NCI-H1048 (cell line): ENCODE measurements at regions not wholly inside any gene's neighbourhood (a gene's known extent, or its start where the extent isn't known, plus 50 kb on each side); places are given as distances from the start of the nearest gene placed in this dataset.
"Not testable (repeated sequence)": the region's sequence is repeated elsewhere in the genome, so short reads cannot be mapped to it uniquely, and the experiment has no call there.

ENCODE experiments used
- DNase-seq: peaks from one replicate; lab custom pipeline; 2025; lab: John Stamatoyannopoulos, UW

- no peak for DNase-seq
These were observed 246.4 kb downstream of the EMX2 start for GRCh38 chr10:117788911-117789310.

DNA sequence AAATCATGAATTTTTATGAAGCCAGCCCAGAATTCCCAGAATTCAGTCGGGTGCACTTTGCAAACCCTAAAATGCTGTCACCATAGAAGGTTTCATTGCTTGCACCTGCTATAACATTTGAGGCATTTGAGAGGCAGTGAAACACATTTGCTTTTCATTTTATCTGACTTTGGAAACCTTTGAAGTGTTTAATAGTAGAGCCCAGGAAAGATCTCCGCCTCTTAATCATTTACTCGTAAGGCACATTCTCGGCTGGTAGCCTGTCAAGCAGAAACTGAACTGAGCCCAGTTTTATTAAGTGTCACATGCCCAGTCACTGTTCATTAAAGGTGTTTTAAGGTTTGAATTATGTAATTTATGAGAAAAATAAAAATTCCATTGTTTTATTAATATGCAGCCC, 247.6 kb downstream of the EMX2 start:
- no peak for DNase-seq

GRCh38 chr10:117790621-117791020, 248.1 kb downstream of the EMX2 start:
- no peak for DNase-seq

- no peak for DNase-seq
These were observed 249.7 kb downstream of the EMX2 start for GRCh38 chr10:117792214-117792613.

DNA sequence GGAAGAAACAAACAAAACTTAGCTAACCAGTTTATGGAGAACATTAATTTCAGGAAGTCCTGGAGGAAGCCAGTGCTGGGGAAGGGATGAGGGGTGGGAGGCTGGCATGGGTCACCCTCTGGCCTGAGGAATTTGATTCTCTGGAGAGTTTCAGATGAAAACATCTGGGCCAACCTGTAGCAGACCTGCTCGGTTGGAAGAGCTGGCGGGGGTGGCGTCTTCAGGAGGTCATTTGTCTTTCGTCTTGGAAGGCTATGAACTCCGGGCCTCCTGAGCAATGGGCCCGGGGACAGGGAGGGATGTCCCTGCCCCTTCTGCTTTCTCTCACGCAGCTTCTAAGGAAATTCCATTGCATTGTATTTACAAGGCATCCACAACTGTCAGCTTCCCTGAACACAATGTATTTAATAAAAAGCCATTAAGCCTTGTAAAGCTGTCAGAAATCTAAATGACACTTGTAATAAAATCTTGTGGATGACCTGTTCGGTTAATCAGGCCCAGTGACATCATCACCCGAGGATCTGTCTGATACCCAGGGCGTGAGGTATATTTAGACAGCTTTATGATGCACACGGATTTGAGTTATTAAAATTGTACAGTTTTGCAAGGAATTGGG, 250.5 kb downstream of the RAB11FIP2 start:
- no peak for DNase-seq

DNA sequence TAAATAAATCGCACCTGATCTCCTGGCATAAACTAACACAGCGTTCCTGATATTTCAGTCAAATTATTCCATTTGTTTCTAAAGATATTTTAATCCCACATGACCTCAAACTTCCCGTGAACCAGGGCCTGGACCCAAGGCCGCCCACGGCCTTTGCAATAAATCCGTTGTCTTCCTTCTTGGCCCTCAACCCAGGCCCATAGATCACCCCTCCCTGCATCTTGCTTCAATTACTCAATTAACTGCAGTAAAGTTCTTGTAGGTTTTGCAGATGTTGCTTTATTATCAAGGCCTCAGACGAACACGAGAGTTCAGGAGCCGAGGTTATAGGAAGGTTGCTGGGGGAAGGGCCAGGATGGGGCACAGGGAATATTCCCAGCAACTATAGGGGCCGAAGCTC, 249.4 kb downstream of the RAB11FIP2 start:
- DNase-seq: no peak

GRCh38 chr10:117801691-117802090, 245.1 kb downstream of the RAB11FIP2 start:
- no peak for DNase-seq

DNA sequence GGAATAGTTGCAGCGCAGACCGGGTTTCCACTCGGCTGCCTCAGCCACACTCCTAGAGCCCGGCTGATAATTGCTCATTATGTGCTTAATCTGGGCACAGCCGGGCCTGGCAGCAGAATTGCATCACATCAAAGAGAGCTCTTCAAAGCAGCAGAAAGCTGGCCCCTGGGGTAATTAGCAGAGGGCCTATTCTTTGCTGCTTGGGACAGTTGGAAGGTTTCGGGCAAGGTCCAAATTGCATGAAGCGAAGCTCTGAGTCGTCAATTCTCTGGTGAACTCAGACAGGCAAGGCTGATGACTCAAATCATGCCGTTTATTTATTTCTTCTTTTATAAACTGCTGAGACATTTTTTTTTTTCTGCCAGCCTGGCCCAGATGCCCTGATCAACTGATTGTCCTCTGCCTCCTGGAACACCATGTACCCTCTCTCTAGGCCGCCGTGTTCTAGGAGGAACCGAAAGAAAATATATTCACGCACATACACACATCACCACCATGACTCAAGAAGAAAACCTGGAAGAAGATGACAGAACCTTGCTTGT, 242.2 kb downstream of the RAB11FIP2 start:
- DNase-seq: no peak

- DNase-seq: no peak
These were observed 241.6 kb downstream of the RAB11FIP2 start for GRCh38 chr10:117805139-117805538.

GRCh38 chr10:117807441-117807840, 239.3 kb downstream of the RAB11FIP2 start:
- no peak for DNase-seq

DNA sequence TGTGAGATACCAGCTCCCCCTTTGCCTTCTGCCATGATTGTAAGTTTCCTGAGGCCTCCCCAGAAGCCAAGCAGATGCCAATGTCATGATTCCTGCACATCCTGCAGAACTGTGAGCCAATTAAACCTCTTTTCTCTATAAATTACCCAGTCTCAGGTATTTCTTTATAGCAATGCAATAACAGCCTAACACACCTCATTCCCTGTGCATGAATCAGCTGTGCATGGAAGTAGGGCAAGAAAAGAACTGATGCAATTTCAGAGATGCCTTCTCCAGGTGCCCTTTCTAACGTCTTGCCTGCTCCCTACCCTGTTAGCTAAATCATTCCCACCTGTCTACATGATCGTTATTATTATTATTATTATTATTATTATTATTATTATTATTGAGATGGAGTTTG, 230.9 kb downstream of the RAB11FIP2 start:
- not testable (repeated sequence) for DNase-seq

GRCh38 chr10:117817116-117817515, 229.6 kb downstream of the RAB11FIP2 start:
- DNase-seq: no peak

DNA sequence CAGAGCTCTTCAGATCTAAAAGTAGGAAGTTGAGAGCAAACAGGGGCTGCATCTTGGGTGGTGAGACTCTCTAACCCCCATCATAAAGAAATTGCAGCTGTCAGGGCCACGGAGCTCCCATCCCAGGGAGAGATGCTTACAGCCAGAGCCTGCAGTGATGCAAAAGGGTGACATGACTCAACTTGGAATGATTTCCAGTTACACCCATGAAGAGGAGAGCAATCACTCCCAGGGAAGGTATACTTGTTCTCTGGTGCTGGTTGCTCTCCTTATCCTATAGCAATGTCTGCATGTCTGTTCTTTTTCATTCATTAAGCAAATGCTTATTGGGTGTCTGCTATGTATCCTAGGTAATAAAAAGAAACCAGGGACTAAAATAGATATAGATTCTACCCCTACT, 228.0 kb downstream of the RAB11FIP2 start:
- no peak for DNase-seq

DNA sequence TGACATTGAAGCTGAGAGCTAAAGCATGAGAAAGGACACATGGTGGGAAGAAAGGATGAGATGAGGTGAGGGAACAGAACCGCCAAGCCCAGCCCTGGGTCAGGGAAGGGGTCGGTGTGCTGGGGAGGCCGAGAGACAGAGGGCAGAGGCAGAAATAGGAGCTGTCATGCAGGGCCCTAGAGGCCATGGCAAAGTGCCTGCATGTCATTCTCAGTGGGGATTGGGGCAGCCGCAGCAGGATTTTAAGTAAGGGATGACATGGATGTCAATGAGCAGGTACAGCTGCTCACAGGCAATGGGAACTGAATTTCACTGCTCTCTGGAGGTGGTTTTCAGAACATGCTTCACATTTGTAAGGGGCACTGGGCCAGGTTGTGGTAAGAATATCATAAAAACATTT, 227.4 kb downstream of the RAB11FIP2 start:
- no peak for DNase-seq

DNA sequence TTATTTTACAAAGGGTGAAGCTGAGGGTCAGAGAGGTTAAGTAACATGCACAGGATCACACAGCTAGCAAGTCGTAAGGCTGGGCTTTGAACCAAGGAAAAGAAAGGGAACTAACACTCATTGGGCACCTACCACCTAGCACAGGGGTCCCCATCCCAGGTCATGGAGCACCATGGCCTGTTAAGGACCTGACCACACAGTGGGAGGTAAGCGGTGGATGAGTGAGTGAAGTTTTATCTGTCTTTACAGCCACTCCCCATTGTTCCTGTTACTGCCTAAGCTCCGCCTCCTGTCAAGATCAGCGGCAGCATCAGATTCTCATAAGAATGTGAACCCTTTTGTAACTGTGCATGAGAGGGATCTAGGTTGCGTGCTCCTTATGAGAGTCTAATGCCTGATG, 222.8 kb downstream of the RAB11FIP2 start:
- DNase-seq: no peak

GRCh38 chr10:117830205-117830604, 216.5 kb downstream of the RAB11FIP2 start:
- DNase-seq: no peak

- DNase-seq: no peak
These were observed 215.9 kb downstream of the RAB11FIP2 start for GRCh38 chr10:117830787-117831212.

GRCh38 chr10:117838500-117839498, 207.9 kb downstream of the RAB11FIP2 start:
- DNase-seq: not testable (repeated sequence)

DNA sequence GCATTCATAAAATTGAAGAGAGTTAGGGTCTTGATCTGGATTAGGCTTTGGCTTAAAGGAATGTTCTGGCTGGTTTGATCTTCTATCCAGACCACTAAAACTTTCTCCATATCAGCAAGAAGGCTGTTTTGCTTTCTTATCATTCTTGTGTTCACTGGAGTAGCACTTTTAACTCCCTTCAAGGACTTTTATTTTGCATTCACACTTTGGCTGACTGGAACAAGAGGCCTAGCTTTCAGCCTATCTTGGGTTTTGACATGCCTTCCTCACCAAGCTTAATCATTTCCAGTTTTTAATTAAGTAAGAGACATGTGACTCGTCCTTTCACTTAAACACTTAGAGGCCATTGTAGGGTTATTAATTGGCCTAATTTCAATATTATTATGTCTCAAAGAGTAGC, 190.3 kb downstream of the RAB11FIP2 start:
- not testable (repeated sequence) for DNase-seq

- no peak for DNase-seq
These were observed 186.6 kb downstream of the RAB11FIP2 start for GRCh38 chr10:117860135-117860534.

- DNase-seq: no peak
These were observed 185.9 kb downstream of the RAB11FIP2 start for GRCh38 chr10:117860823-117861222.

DNA sequence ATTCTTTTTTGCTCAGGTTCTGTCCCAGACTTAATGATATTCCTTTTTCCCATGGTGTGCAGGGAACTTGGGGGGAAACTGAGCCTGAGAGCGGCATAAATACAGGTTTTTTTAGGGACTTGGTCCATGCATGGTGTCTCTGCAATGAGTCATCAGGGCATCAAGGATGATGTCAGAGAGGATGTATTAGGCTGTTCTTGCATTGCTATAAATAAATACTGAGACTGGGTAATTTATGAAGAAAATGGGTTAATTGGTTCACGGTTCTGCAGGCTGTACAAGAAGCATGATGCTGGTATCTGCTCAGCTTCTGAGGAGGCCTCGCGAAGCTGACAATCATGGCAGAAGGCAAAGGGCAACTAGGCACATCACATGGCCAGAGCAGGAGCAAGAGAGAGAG, 185.4 kb downstream of the RAB11FIP2 start:
- no peak for DNase-seq

DNA sequence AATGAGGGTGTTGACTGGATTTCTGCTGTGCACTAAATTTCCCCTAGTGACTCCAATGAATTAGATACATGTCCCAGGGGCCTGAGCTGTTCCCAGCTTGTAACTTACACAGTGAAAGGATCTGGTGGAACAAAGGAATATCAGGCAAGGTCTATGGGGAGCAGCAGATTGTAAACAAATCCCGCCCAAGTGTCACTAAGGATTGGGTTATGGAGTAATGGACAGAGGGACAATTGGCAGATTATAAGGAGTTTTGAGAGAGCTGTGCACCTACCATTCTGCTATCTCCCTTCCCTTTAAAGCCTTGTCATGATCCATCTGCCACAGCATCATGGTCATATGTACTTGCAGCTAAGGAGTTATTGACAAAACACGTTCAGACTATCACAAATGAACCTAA, 183.0 kb downstream of the RAB11FIP2 start:
- no peak for DNase-seq
